COLO668 (cell line): ENCODE measurements at regions not wholly inside any gene's neighbourhood (a gene's known extent, or its start where the extent isn't known, plus 50 kb on each side); places are given as distances from the start of the nearest gene placed in this dataset.
"Not testable (repeated sequence)": the region's sequence is repeated elsewhere in the genome, so short reads cannot be mapped to it uniquely, and the experiment has no call there.

Experiments used
- DNase-seq: peaks from one replicate; lab custom pipeline; 2025; ENCODE audit not compliant: unreplicated experiment; lab: John Stamatoyannopoulos, UW

- DNase-seq: no peak
Observed at GRCh38 chr6:122214605-122215318, 184.7 kb upstream of the HSF2 start.

GRCh38 chr6:122220254-122220653 is 179.2 kb upstream of the HSF2 start:
- DNase-seq: no peak

- no peak for DNase-seq
Observed at GRCh38 chr6:122222761-122223160, 176.7 kb upstream of the HSF2 start.

GRCh38 chr6:122223251-122223650 is 176.2 kb upstream of the HSF2 start:
- no peak for DNase-seq

GRCh38 chr6:122238861-122239260 is 160.6 kb upstream of the HSF2 start:
- DNase-seq: no peak

GRCh38 chr6:122246906-122247658 is 152.4 kb upstream of the HSF2 start:
- no peak for DNase-seq

GRCh38 chr6:122248001-122248669 is 151.3 kb upstream of the HSF2 start:
- no peak for DNase-seq

GRCh38 chr6:122248844-122249243 is 150.6 kb upstream of the HSF2 start:
- no peak for DNase-seq

- no peak for DNase-seq
Observed at GRCh38 chr6:122258839-122259238, 140.6 kb upstream of the HSF2 start.

GRCh38 chr6:122264557-122264956 is 134.9 kb upstream of the HSF2 start:
- no peak for DNase-seq

GRCh38 chr6:122265755-122266154 is 133.7 kb upstream of the HSF2 start:
- DNase-seq: no peak

- DNase-seq: no peak
Observed at GRCh38 chr6:122268394-122268793, 131.1 kb upstream of the HSF2 start.

- no peak for DNase-seq
Observed at GRCh38 chr6:122276637-122277036, 122.8 kb upstream of the HSF2 start.

- DNase-seq: not testable (repeated sequence)
Observed at GRCh38 chr6:122280105-122281021, 119.1 kb upstream of the HSF2 start.

GRCh38 chr6:122283884-122284283 is 115.6 kb upstream of the HSF2 start:
- DNase-seq: no peak

- DNase-seq: no peak
Observed at GRCh38 chr6:122284848-122285247, 114.6 kb upstream of the HSF2 start.

GRCh38 chr6:122285292-122285913 is 114.0 kb upstream of the HSF2 start:
- DNase-seq: no peak

- no peak for DNase-seq
Observed at GRCh38 chr6:122286512-122286911, 112.9 kb upstream of the HSF2 start.

- peak; percentile 3 for DNase-seq
Observed at GRCh38 chr6:122289762-122290539, 109.5 kb upstream of the HSF2 start.

- DNase-seq: no peak
Observed at GRCh38 chr6:122297010-122297409, 102.4 kb upstream of the HSF2 start.
